Thymus (tissue), 11 donors: ENCODE measurements at regions not wholly inside any gene's neighbourhood (a gene's known extent, or its start where the extent isn't known, plus 50 kb on each side); places are given as distances from the start of the nearest gene placed in this dataset.
"Not testable (repeated sequence)": the region's sequence is repeated elsewhere in the genome, so short reads cannot be mapped to it uniquely, and the experiment has no call there.

Experiments
- DNase-seq, 9 donors: peaks; one replicate each; pipeline ENCODE4 v3.0.0-alpha.2; 2013; ENCODE audit warnings: low spot score in 9 of 9, low read depth in 6 of 9, missing footprints in 1 of 9
- H3K27ac ChIP-seq, 2 donors: one replicate each; pipeline ENCODE4 v1.5.1; 2013; ENCODE audit warnings: control low read depth in 1 of 2, low read depth in 1 of 2, low read length in 1 of 2, mild to moderate bottlenecking in 1 of 2, moderate library complexity in 1 of 2
- H3K27me3 ChIP-seq, 2 donors: one replicate each; pipeline ENCODE4 v1.5.1; 2013; ENCODE audit warnings: low read length in 1 of 2; ENCODE audit not compliant: control insufficient read depth in 2 of 2, insufficient read depth in 1 of 2
- H3K36me3 ChIP-seq, 2 donors: one replicate each; pipeline ENCODE4 v1.5.1; 2013; ENCODE audit warnings: low read length in 1 of 2, mild to moderate bottlenecking in 1 of 2, moderate library complexity in 1 of 2; ENCODE audit not compliant: control insufficient read depth in 2 of 2, insufficient read depth in 2 of 2
- H3K4me1 ChIP-seq, 2 donors: one replicate each; pipeline ENCODE4 v1.5.1; 2013; ENCODE audit warnings: low read length in 2 of 2; ENCODE audit not compliant: control insufficient read depth in 2 of 2, insufficient read depth in 2 of 2
- H3K4me3 ChIP-seq, 2 donors: one replicate each; pipeline ENCODE4 v1.5.1; 2013; ENCODE audit warnings: low read length in 2 of 2, control low read depth in 1 of 2, mild to moderate bottlenecking in 1 of 2
- H3K9me3 ChIP-seq, 2 donors: one replicate each; pipeline ENCODE4 v1.5.1; 2013; ENCODE audit warnings: low read length in 1 of 2, mild to moderate bottlenecking in 1 of 2; ENCODE audit not compliant: control insufficient read depth in 2 of 2, insufficient read depth in 1 of 2
- WGBS: extraction: QIAGEN DNeasy Blood & Tissue Kit; methylation state at CpG from one replicate; pipeline ENCODE4 v1.1.7; 2013; 5-methylcytosine and 5-hydroxymethylcytosine counted together
- donor health status: healthy.

DNA sequence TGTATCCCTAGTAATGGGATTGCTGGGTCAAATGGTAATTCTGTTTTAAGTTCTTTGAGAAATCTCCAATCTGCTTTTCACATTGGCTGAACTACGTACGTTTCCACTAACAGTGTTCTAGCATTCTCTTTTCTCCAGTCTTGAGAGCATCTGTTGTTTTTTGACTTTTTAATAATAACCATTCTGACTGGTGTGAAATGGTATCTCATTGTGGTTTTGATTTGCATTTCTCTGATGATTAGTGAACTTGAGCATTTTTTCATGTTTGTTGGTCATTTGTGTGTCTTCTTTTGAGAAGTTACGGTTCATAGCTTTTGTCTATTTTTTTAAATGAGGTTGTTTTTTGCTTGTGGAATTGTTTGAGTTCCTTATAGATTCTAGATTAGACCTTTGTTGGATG lies 72.5 kb upstream of the BCL6 start:
- H3K27ac ChIP-seq, H3K27me3 ChIP-seq, H3K9me3 ChIP-seq, DNase-seq, H3K36me3 ChIP-seq, H3K4me3 ChIP-seq: not testable (repeated sequence)
- H3K4me1 ChIP-seq, result peaks cover 8 to 21% of the 10 kb centered on the region in 2 donors
- 98% methylated on average over 3 of the region's 3 CpGs for WGBS

DNA sequence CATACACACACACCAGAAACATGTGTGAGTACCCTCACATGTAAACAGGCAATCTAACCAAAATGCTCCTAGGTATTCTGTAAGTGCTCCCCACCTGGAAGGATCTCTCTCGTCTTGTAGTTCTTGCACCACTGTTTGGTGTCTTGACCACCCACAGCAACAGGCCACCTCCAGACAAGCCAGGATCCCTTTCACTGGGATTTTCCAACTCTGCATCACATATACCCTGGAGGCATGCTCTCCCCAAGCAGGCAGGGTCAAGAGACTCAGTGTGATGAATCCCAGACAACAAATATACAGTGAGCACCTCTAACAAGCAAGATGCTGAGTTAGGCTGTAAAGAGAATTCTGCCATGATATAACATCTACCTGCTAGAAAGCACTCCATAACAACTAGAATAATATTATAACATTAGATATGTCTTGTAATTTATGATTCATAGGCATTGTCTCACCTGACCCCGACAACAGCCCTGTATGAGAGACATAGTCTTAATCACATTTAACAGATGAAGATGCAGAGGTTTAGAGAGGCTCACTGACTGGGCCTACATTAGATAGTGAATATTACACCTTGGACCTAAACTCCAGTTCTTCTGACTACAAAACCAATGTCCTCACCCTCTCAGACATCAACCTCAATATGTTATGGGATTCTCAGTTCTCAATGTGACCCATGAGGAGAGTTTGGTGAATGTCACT lies 76.5 kb upstream of the BCL6 start:
- Histone ChIP-seq H3K4me3 (no peak overlapping the region), H3K4me1 (peaks cover 8 to 26% of the 10 kb centered on the region in 2 donors), H3K9me3 (no peaks in the 10 kb centered on the region), H3K36me3 (no peaks in the 10 kb centered on the region), H3K27me3 (no peaks in the 10 kb centered on the region), H3K27ac (peak overlapping the region; percentile 1 to 79)
- DNase-seq, result no peak
- 97% methylated on average over 2 of the region's 2 CpGs for WGBS

DNA sequence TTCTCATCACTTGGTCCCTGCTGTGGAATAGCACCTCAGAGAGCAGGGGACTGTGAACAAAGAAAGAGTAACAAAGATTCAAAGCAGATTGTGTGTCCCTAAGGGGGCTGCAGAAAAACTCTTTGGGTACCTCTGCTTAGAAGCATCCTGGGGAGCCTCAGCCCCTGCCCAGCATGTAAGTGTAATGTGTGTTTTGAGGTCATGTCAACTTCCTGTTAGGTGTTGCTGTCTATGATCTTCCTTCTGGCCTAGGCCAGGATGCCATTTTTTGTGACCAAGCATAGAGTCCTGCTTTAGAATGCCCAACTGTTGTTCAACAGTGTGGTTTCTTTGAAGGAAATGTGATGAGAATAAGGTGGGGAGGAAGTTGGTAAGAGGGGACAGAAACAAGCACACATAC lies 77.1 kb upstream of the BCL6 start:
- H3K4me3 ChIP-seq, result no peak overlapping the region
- DNase-seq, result peak in 4 of 9 donors; percentile 45 to 81 (median 60)
- peaks cover 8 to 26% of the 10 kb centered on the region in 2 donors for H3K4me1 ChIP-seq
- H3K27me3 ChIP-seq, result no peaks in the 10 kb centered on the region
- no peaks in the 10 kb centered on the region for H3K9me3 ChIP-seq
- peak overlapping the region; percentile 1 to 79 for H3K27ac ChIP-seq
- H3K36me3 ChIP-seq, result no peaks in the 10 kb centered on the region

DNA sequence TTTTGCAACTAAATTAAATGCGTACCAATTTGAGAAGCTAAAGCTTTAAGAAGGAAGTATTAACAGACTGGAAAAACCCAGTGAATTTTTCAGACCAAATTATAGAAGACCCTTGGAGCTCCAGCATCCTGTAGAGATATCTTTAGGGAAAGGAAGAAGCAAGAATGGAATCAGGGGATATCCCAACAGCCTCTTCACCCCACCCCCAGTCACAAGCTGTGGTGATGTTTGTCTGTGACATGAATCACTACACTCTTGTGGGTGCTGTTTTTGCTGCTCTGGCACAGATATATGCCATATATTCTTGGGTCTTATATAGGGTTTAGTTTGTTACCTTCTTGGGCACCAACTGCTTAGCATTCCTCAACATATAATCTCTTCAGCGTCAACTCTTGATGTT lies 78.5 kb upstream of the BCL6 start:
- WGBS, result 98% methylated on average over 2 of the region's 2 CpGs
- Histone ChIP-seq H3K27me3 (no peaks in the 10 kb centered on the region), H3K4me3 (no peak overlapping the region), H3K36me3 (no peaks in the 10 kb centered on the region), H3K9me3 (no peaks in the 10 kb centered on the region), H3K27ac (no peak overlapping the region), H3K4me1 (peaks cover 15 to 38% of the 10 kb centered on the region in 2 donors)
- no peak for DNase-seq

DNA sequence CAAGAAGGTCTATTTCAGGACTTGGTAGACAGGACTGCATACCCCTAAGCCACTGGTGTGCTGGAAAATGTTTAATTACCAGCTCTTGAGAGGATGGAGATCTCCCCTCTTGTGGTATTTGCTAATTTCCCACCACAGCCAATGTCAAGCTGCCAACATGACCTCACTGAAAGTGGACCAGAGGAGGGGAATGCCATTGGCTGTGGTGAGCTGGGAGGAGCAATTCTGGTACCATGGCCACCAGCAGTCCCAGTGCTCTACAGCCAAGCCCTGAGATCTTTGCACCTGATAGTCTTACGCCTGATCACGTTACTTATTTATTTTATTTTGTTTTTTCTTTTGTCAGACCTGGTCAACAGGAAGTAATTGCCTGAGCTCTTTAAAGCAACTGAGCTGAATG lies 82.5 kb upstream of the BCL6 start:
- Histone ChIP-seq H3K9me3 (no peaks in the 10 kb centered on the region), H3K36me3 (no peaks in the 10 kb centered on the region), H3K4me3 (no peak overlapping the region), H3K27me3 (no peaks in the 10 kb centered on the region), H3K4me1 (peaks cover 13 to 28% of the 10 kb centered on the region in 2 donors), H3K27ac (no peak overlapping the region)
- no peak for DNase-seq
- 100% methylated on average over 2 of the region's 2 CpGs for WGBS

DNA sequence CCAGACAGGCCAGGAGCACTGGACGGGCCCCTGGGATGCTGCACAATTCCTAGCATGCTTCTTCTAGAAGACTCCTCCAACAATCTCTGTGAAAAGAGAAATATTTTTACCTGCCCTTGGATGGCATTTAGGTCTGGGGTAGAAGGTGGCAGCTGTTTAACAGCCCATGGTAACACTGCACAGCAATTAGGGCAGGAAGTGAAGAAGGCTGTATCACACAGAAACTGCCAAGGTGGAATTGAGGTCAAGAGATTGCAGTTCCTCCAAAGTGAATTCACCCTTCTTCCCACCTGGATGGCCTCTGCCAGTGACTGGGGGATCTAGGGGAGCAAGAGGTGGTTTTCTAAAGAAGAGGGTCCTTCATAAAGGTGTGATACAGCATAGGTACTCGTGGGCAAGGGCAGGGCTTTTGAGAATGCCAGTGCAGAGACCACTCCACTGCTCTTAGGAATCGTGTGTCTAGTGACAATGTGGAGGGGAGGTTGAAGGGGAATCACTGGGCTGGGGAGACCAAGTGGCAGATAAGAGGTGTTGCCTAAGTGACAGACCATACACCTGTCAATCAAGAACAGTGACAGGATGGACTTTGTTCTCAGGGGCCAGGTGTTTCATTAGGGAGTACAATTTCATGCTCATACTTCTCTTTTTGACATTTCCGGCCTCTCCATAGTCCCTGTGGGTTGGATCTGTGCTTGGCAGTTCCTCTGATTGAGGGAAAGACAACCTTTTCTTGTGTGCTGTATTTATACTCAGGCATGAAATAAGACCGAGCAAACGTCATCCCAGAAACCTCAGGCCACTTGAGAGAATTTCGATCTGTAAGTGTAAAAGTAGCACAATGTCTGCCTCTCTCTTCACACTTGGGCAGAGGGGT lies 83.5 kb upstream of the BCL6 start:
- Histone ChIP-seq H3K9me3 (no peaks in the 10 kb centered on the region), H3K27ac (peak overlapping the region; percentile 81 to 93), H3K27me3 (no peaks in the 10 kb centered on the region), H3K4me3 (no peak overlapping the region), H3K36me3 (no peaks in the 10 kb centered on the region), H3K4me1 (peaks cover 13 to 23% of the 10 kb centered on the region in 2 donors)
- 40% methylated on average over 7 of the region's 7 CpGs for WGBS
- DNase-seq, result peak in 7 of 9 donors; percentile 40 to 82 (median 59)

DNA sequence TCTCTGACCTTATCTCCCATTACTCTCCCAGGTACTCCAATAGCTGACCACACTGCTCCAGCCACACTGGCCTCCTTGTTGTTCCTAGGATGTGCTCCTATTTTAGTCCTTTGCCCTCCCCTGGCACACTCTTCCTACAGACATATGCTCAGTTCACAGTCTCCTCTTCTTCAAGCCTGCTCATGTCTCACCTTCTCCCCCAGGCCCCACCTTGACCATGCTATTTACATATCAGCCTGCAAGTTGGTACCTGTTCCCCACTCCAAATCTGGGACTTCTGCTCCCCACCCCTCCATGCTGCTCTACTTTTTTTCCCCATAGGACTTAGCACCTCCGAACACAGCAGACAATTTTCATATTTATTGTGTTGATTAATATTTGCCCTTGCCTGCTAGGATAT lies 84.9 kb upstream of the BCL6 start:
- WGBS, result 98% methylated on average over 1 of the region's 1 CpG
- Histone ChIP-seq H3K4me1 (peaks cover 13 to 23% of the 10 kb centered on the region in 2 donors), H3K9me3 (no peaks in the 10 kb centered on the region), H3K4me3 (no peak overlapping the region), H3K27ac (no peak overlapping the region), H3K27me3 (no peaks in the 10 kb centered on the region), H3K36me3 (no peaks in the 10 kb centered on the region)
- DNase-seq, result no peak

DNA sequence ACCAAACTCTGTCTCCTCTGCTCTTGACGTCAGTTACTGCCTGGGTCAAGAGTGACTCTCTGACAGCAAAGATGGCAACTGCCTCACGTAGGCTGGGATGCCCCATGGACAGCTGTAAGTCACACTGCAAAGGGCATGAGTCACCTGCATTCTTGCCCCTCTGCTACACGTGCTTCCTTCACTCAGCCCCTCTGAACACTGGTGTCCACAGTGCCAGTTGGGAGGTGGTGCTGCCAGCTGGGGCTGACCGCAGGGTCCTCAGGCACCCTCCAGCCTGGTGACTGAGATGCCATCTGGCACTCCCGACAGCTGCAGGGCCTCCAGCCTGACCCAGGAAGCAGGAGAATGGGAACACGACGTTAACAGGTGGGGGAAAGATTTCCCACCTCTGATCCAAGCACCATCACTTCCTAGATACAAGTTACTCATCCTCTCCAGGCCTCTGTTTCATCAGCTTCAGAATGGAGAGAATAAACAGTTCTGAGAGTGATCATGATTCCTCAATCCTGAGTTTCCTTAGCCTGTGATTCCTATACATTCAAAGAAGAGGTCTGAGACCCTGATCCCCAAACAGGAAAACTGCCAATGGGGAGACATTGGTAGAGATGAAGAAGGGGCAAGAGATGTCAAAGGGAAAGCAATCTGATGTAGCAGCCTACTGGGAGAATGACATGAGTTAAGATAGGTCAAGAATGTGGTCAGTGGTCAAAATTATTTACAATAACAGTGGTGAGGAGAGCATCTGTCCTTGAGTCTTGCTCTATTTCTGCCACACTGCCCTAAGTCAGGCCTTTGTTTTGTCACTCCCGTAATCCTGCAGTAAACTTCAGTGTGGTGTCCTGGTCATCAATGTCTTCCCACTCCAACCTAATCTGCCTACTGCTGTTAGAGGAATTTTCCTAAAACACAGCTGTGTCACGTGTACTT lies 86.1 kb upstream of the BCL6 start:
- Histone ChIP-seq H3K27me3 (no peaks in the 10 kb centered on the region), H3K4me3 (no peak overlapping the region), H3K4me1 (peaks cover 13 to 23% of the 10 kb centered on the region in 2 donors), H3K36me3 (no peaks in the 10 kb centered on the region), H3K9me3 (no peaks in the 10 kb centered on the region), H3K27ac (no peak overlapping the region)
- no peak for DNase-seq
- 97% methylated on average over 9 of the region's 9 CpGs for WGBS
